DOHH2 (cell line): ENCODE measurements at regions not wholly inside any gene's neighbourhood (a gene's known extent, or its start where the extent isn't known, plus 50 kb on each side); places are given as distances from the start of the nearest gene placed in this dataset.
"Not testable (repeated sequence)": the region's sequence is repeated elsewhere in the genome, so short reads cannot be mapped to it uniquely, and the experiment has no call there.

Experiments used
- H3F3A ChIP-seq: fragments of 200-600 bp; sonication (generic), shearing (Covaris generic); 2 replicates; pipeline ENCODE4 v1.6.0; 2016; ENCODE audit warnings: antibody characterized with exemption, mild to moderate bottlenecking; ENCODE audit not compliant: control insufficient read depth, insufficient read depth
- H3K27ac ChIP-seq: fragments of 200-600 bp; sonication (generic); 2 replicates; pipeline ENCODE4 v1.5.1; 2014; ENCODE audit warnings: low read depth, mild to moderate bottlenecking, low read length, moderate library complexity
- H3K27me3 ChIP-seq: fragments of 200-600 bp; sonication (generic); 2 replicates; pipeline ENCODE4 v1.6.1; 2014; ENCODE audit warnings: mild to moderate bottlenecking, low read length, mixed read lengths; ENCODE audit not compliant: control insufficient read depth
- H3K36me3 ChIP-seq: fragments of 200-600 bp; sonication (generic); 2 replicates; pipeline ENCODE4 v1.6.1; 2014; ENCODE audit warnings: mild to moderate bottlenecking, low read length, moderate library complexity, mixed read lengths; ENCODE audit not compliant: control insufficient read depth
- H3K4me1 ChIP-seq: fragments of 200-600 bp; sonication (generic); 2 replicates; pipeline ENCODE4 v1.6.1; 2014; ENCODE audit warnings: mild to moderate bottlenecking, low read length, mixed read lengths; ENCODE audit not compliant: control insufficient read depth
- H3K4me2 ChIP-seq: fragments of 200-600 bp; sonication (generic); 2 replicates; pipeline ENCODE4 v1.6.0; 2014; ENCODE audit warnings: mild to moderate bottlenecking, low read length, moderate library complexity
- H3K4me3 ChIP-seq: fragments of 200-600 bp; sonication (generic); 2 replicates; pipeline ENCODE4 v1.5.1; 2014; ENCODE audit warnings: mild to moderate bottlenecking, low read length, mixed read lengths
- H3K79me2 ChIP-seq: fragments of 200-600 bp; sonication (generic); 2 replicates; pipeline ENCODE4 v1.6.1; 2014; ENCODE audit warnings: mild to moderate bottlenecking, low read length, mixed read lengths; ENCODE audit not compliant: control insufficient read depth
- H3K9me2 ChIP-seq: fragments of 200-600 bp; sonication (generic); replicated peaks from 2 replicates; pipeline ENCODE4 v1.6.1; 2014; ENCODE audit warnings: mild to moderate bottlenecking, low read length, mixed read lengths; ENCODE audit not compliant: control insufficient read depth
- H3K9me3 ChIP-seq: fragments of 200-600 bp; sonication (generic); 2 replicates; pipeline ENCODE4 v1.6.1; 2014; ENCODE audit warnings: antibody characterized with exemption, low read length, mixed read lengths; ENCODE audit not compliant: control insufficient read depth, insufficient read depth
- H4K20me1 ChIP-seq: fragments of 200-600 bp; sonication (generic); 2 replicates; pipeline ENCODE4 v1.6.0; 2014; ENCODE audit warnings: low read depth, mild to moderate bottlenecking, antibody characterized with exemption, low read length, moderate library complexity; ENCODE audit not compliant: control insufficient read depth, insufficient read depth
- EZH2phosphoT487 ChIP-seq: fragments of 200-600 bp; sonication (generic); IDR thresholded peaks from 2 replicates; pipeline ENCODE4 v1.6.1; 2017; ENCODE audit warnings: borderline replicate concordance, mild to moderate bottlenecking, antibody characterized with exemption, low read length, moderate library complexity, mixed read lengths
- TF ChIP-seq, protein P1 (sequence below): fragments of 200-600 bp; sonication (generic); IDR thresholded peaks from one replicate; pipeline ENCODE4 v1.5.1; 2014; ENCODE audit warnings: antibody characterized with exemption, mild to moderate bottlenecking, low read depth, low read length; ENCODE audit not compliant: poor library complexity, severe bottlenecking

DNA sequence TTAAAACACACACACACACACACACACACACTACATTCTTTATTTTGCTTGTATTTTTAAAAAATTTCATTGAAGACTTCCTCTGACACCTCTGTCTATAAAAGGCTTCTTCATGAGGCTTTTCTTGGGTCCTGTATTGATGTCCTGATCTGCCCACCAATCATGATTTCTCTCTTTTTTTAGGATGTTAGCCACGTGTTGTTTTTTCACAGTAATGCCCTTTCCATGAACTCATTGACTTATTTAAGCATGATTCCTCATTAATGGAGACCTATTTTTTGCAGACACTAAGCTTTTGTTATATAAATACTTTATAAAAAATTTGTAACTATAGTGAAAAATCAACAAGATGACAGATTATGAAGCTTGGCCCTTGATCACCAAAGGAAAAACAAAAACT is 173.8 kb upstream of the CNTNAP5 start:
- no peaks in the 10 kb centered on the region for H3K27me3 ChIP-seq
- H3K79me2 ChIP-seq, result no peaks in the 10 kb centered on the region
- no peak for TF ChIP-seq EZH2phosphoT487
- TF ChIP-seq, protein P1, sequence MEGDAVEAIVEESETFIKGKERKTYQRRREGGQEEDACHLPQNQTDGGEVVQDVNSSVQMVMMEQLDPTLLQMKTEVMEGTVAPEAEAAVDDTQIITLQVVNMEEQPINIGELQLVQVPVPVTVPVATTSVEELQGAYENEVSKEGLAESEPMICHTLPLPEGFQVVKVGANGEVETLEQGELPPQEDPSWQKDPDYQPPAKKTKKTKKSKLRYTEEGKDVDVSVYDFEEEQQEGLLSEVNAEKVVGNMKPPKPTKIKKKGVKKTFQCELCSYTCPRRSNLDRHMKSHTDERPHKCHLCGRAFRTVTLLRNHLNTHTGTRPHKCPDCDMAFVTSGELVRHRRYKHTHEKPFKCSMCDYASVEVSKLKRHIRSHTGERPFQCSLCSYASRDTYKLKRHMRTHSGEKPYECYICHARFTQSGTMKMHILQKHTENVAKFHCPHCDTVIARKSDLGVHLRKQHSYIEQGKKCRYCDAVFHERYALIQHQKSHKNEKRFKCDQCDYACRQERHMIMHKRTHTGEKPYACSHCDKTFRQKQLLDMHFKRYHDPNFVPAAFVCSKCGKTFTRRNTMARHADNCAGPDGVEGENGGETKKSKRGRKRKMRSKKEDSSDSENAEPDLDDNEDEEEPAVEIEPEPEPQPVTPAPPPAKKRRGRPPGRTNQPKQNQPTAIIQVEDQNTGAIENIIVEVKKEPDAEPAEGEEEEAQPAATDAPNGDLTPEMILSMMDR, result no peak
- H3K4me3 ChIP-seq, result no peak overlapping the region
- H3K9me2 ChIP-seq, result no peaks in the 10 kb centered on the region
- H3K9me3 ChIP-seq, result no peaks in the 10 kb centered on the region; the same call in 1 of the 2 replicates
- H3K4me2 ChIP-seq, result no peak overlapping the region
- H3K4me1 ChIP-seq, result no peaks in the 10 kb centered on the region
- H3K27ac ChIP-seq, result no peak overlapping the region
- no peaks in the 10 kb centered on the region for H3F3A ChIP-seq
- H3K36me3 ChIP-seq, result no peaks in the 10 kb centered on the region
- H4K20me1 ChIP-seq, result no peaks in the 10 kb centered on the region

DNA sequence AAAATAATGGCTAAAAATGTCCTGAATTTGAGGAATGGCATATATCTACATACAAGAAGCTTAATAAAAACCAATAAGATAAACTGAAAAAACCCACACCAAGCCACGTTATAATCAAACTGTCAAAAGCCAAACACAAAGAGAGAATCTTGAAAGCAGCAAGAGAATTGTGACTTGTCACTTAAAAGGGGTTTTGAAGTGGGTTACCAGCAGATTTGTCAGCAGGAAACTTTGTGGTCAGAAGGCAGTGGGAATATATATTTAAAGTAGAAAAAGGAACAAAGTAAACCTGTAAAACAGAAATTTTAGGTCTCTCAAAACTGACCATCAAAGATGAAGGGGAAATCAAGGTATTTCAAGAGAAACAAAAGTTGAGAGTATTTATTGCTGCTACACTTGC is 171.9 kb upstream of the CNTNAP5 start:
- H3K79me2 ChIP-seq, result no peaks in the 10 kb centered on the region
- H3K36me3 ChIP-seq, result no peaks in the 10 kb centered on the region
- H3K27me3 ChIP-seq, result no peaks in the 10 kb centered on the region
- no peak overlapping the region for H3K4me3 ChIP-seq
- no peaks in the 10 kb centered on the region for H3K4me1 ChIP-seq
- no peaks in the 10 kb centered on the region for H3K9me2 ChIP-seq
- H3F3A ChIP-seq, result no peaks in the 10 kb centered on the region
- H3K27ac ChIP-seq, result no peak overlapping the region
- H4K20me1 ChIP-seq, result no peaks in the 10 kb centered on the region
- TF ChIP-seq, protein P1, result no peak
- TF ChIP-seq EZH2phosphoT487, result no peak
- H3K4me2 ChIP-seq, result no peak overlapping the region
- H3K9me3 ChIP-seq, result no peaks in the 10 kb centered on the region; the same call in 1 of the 2 replicates

DNA sequence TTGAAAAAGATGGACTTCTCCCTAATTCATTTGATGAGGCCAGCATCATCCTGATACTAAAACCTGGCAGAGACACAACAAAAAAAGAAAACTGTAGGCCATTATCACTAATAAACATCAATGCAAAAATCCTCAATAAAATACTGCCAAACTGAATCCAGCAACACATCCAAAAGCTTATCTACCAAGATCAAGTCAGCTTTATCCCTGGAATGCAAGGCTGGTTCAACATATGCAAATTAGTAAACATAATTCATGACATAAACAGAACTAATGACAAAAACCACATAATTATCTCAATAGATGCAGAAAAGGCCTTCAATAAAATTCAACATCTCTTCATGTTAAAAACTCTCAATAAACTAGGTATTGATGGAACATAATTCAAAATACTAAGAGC is 166.1 kb upstream of the CNTNAP5 start:
- not testable (repeated sequence) for H3K4me2 ChIP-seq, H3K4me3 ChIP-seq, H3K27ac ChIP-seq, H3K36me3 ChIP-seq, H3K27me3 ChIP-seq, H4K20me1 ChIP-seq, H3K79me2 ChIP-seq, H3K9me3 ChIP-seq, H3K9me2 ChIP-seq, H3K4me1 ChIP-seq, H3F3A ChIP-seq

DNA sequence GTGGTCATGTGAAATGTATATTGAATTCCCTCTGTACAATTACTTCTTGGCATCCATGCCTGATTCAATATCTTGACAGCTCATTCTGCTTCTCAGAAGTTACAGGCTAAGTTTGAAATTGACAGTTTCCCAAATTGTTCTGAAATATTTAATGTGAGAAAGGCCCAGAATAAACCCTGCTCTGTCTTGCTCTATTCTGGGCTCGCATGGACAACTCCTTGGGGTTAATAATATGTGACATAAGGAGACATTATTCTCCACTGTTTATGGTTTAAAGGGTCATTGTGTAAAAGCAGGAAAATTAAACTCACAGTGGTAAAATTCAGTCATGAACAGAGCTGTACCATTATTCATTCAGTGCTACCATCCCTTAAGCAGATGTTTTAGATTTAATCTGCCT is 160.7 kb upstream of the CNTNAP5 start:
- no peaks in the 10 kb centered on the region for H3K79me2 ChIP-seq
- H3K9me3 ChIP-seq, result no peaks in the 10 kb centered on the region
- no peaks in the 10 kb centered on the region for H3K9me2 ChIP-seq
- H4K20me1 ChIP-seq, result no peaks in the 10 kb centered on the region
- H3K36me3 ChIP-seq, result no peaks in the 10 kb centered on the region
- no peak overlapping the region for H3K27ac ChIP-seq
- H3F3A ChIP-seq, result no peaks in the 10 kb centered on the region
- H3K4me1 ChIP-seq, result no peaks in the 10 kb centered on the region
- no peaks in the 10 kb centered on the region for H3K27me3 ChIP-seq
- TF ChIP-seq EZH2phosphoT487, result no peak
- TF ChIP-seq, protein P1, result no peak
- no peak overlapping the region for H3K4me3 ChIP-seq
- no peak overlapping the region for H3K4me2 ChIP-seq
